Lung microvascular endothelial cell (primary cell): ENCODE measurements at regions not wholly inside any gene's neighbourhood (a gene's known extent, or its start where the extent isn't known, plus 50 kb on each side); places are given as distances from the start of the nearest gene placed in this dataset.
"Not testable (repeated sequence)": the region's sequence is repeated elsewhere in the genome, so short reads cannot be mapped to it uniquely, and the experiment has no call there.

Experiments used
- DNase-seq, 2 donors: peaks; one replicate each; pipeline versions ENCODE4 v3.0.0 to v3.0.0-alpha.2; 2010; ENCODE audit warnings: low read depth in 2 of 2

DNA sequence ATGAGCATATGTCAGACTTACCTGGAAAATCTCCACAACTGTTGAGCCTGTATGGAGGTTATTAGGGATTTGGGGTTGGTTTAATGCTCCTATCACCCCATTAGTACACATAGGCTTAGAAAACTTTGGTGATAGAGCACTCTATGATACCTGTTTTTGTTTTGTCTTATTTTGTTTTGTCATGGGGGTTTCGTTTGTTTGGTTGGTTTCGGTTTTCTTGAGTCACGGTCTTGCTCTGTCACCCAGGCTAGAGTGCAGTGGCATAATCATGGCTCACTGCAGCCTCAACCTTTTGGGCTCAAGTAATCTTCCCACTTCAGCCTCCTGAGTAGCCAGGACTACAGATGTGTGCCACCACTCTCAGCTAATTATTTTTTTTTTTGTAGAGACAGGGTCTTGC lies 70.0 kb downstream of the MZT1 start:
- no peak for DNase-seq

DNA sequence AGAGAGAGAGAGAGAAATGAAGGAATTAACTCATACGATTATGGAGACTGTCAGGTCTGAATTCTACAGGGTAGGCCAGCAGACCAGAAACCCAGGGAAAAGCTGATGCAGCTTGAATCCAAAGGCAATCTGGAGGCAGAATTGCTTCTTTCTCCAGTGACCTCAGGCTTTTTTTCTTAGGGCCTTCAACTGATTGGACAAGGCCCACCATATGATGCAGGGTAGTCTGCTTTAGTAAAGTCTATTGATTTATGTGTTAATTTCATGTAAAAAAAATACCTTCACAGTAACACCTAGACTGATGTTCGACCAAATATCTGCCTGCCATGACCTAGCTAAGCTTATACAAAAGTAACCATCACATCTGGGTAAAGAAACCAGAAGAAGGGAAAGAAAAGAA lies 71.1 kb downstream of the MZT1 start:
- no peak for DNase-seq

DNA sequence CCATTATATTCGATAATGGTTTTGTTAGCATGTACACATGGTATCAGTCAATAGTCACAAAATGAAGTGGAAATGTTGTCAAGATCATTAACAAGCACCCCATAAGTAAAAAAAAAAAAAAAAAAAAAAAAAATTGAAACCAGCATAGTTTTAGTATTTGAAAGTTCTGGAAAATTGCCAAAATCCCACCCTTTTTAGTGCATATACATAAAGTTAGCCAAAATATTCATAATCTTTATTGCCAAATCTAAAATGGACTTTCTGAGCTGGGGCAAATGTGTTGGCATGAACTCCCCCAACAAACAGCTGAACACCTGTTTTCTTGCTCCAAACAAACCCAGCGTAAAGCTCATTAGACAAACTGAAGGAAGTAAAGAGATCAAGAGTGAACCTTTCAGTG lies 73.9 kb downstream of the MZT1 start:
- no peak for DNase-seq

GRCh38 chr13:72652681-72653080 lies 74.7 kb downstream of the MZT1 start:
- DNase-seq = peak; percentile 61 to 87

DNA sequence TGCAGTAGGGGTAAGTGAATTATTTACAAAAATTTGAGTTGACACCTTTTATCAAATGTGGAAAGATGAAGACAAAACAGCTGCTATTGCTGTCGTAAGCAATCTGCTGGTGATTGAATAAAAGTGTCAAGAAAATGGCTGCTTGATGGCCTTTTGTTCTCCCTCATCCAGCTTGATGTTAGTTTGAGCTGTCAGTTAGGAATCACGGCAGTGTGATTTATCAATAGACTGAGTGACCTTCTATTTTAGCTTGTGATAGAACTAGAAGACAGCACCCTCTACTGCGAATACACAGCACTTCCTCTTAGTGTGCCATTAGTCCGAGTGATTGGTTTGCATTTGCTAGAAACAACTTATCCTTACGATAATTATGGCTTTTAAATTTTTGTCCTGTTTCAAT lies 76.3 kb downstream of the MZT1 start:
- DNase-seq = no peak

DNA sequence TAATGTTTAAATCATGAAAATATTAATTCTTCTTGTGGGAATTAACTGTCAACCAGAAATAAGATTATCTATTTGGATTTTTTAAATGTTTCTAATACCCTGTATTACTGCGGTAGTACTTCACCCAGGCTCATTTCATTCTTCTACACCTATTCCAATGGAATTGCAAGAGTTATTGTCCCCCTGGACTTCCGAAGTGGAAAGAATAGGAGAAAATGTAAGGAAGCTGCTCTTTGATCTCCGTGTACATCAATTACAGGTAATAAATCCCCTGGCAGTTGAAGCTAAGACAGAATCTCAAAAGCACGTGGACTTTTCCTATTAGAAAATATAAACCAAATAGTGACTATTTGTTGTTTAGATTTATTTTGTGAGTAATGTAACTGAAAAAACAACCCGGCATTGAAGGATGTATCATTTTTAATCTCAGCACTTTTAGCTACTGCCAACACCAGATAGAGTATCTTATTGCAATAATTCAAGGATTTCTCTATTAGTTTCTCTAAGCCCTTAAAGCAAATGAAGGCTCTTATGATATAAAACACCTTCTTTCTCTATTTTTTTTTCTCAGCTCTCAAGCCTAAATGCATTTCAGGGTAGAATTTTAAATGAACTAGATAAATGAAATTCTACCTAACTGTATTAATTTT lies 77.3 kb downstream of the MZT1 start:
- DNase-seq = no peak

DNA sequence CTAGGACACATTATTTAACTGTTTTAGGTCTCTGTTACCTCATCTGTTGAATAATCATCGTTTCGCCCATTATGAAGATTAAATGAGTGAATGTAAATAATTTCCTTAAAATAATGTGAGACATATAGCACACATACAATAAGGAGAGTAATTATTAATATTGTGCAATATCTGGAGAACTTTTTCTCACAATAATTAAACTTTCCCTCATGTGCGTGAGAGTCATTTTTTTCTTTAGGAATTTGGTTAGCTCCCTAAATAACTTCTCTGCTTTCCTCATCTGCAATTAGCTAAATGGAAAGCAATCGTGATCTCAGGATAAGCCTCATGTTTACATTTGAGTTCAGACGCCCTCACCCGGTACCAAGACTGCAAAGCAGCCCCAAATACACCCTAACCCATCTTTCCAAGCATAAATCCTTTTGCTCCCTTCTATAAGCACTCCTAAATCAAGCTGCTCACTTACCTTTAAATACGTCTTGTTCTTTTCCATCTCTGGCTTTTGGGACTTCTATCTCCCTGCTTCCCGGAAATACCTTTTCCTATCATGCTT lies 78.8 kb downstream of the MZT1 start:
- no peak for DNase-seq

GRCh38 chr13:72647422-72647821 lies 80.0 kb downstream of the MZT1 start:
- DNase-seq = no peak

GRCh38 chr13:72645521-72645920 lies 81.9 kb downstream of the MZT1 start:
- DNase-seq = no peak

DNA sequence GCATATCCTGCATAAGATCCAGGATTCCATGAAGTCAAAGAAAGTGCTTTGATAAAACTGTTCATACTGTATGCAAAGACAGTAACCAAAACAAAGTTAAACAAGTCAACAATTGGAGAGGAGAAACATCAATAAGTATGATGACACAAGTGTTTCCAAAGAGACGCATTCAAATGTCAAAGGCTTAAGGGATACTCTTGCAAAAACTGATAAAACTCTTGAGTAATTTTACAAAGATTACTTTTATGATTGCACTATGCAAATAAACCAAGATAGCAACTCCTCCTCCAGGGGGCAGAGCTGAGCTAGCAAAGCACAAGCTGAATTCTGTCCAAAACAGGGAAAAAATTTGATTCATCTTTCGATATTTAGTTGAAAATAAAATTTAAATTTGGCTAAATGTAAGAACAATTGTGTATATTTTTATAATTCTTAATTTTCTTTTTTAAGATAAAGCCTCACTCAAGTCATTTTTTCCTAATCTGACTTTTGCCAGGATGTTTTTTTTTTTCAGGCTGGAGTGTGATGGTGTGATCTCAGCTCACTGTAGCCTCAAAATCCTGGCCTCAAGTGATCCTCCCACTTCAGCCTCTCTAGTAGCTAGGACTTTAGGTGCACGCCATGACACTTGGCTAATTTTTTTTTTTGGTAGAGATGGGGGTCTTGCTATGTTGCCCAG lies 84.0 kb downstream of the MZT1 start:
- DNase-seq = peak; percentile 60 to 80

- no peak for DNase-seq
These were observed 88.1 kb downstream of the MZT1 start for GRCh38 chr13:72639377-72639776.

DNA sequence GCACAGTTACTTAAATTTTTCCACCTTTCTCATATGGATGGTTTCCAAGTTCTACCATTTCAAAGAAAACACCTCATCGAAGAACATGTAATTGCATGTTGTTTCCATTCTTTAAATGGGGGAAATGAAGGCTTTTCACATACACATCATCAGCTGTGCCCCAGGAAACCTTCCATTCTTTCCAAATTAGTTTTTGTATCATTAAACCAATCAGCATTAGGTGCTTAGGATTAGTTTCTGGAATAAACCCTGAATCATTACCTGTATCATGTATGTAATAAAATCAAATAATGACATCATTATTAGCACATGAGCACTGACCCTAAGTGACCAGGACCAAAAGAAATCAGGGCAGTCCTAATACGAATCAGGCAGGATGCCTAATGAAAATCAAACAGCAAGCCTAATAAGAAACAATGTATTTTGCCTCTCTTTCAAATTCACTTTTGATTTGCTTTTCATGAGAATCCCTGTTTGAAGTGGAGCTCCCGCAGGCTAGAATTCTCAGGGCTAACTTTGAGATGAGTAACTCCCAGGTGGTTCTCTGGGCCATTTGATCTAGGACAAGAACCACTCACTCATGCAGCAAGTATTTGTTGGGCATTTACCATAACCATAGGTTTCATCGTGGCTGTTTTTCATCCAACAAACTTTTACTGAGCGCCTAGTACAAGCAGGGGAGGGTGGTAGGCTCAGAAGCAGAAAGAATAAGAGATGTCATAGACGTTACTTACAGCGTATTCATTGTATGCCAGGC lies 89.2 kb downstream of the MZT1 start:
- DNase-seq = no peak

DNA sequence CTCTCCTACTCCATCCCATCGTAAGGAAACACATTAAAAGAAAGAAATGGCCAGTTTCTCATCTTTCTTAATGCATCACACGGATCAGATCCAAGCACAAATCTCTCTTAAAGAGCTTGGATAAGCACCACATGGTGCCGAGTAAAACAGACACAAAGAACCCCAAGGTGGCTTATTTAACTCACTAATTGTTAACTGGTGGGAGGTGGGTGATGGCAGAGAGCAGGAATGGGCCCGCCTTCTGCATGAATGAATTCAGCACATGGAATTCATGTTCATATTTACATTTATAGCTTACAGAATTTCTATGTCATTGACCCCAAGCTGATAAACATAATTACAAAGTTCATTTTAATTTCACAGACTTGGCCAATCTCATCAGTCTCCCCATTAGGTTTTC lies 89.9 kb downstream of the MZT1 start:
- DNase-seq = no peak

- no peak for DNase-seq
These were observed 92.6 kb downstream of the MZT1 start for GRCh38 chr13:72634859-72635258.

- DNase-seq = no peak
These were observed 104.9 kb downstream of the MZT1 start for GRCh38 chr13:72622546-72622945.

GRCh38 chr13:72620874-72621273 lies 106.6 kb downstream of the MZT1 start:
- DNase-seq = no peak

DNA sequence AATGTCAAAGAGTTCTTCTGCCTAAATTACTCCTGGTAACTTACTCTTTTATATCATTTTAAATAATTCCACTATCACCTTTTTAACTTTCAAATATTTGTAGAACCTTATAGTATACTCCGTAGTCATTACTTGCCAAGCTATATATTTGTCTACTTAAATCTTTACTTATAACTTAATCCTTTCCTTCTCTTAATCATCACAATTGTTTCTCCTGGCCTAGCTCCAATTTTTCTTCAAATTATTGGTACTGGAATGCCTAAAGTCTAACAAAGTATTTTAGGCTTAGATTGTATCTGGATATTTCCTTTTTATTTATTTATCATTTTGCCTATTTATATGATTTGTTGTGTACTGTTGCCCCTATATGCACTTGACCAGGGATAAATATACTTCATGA lies 109.5 kb downstream of the MZT1 start:
- DNase-seq = no peak

DNA sequence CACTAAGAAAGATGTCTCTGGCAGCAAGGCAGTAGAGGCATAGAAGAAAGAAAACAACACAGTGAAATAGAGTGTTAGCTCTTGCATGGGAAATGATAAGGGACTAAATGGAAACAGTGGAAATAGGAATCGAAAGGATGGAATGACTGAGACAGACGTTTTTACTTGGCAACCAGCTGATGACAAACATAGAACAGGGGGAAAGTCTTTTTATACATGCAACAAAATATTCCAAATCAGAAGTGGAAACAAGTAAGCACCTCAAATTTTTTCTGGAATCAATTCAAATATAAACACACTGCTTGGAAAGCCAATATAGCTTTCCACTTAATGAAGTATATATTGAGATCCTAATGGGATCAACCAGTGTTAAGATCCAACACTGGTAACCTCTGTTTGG lies 110.2 kb downstream of the MZT1 start:
- no peak for DNase-seq

DNA sequence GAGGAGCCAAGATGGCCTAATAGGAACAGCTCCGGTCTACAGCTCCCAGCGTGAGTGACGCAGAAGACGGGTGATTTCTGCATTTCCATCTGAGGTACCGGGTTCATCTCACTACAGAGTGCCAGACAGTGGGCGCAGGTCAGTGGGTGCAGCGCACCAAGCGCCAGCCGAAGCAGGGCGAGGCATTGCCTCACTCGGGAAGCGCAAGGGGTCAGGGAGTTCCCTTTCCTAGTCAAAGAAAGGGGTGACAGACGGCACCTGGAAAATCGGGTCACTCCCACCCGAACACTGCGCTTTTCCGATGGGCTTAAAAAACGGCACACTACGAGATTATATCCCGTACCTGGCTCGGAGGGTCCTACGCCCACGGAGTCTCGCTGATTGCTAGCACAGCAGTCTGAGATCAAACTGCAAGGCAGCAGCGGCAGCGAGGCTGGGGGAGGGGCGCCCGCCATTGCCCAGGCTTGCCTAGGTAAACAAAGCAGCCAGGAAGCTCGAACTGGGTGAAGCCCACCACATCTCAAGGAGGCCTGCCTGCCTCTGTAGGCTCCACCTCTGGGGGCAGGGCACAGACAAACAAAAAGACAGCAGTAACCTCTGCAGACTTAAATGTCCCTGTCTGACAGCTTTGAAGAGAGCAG lies 117.1 kb downstream of the MZT1 start:
- not testable (repeated sequence) for DNase-seq

GRCh38 chr13:72599178-72599743 lies 128.2 kb downstream of the MZT1 start:
- no peak for DNase-seq

- no peak for DNase-seq
These were observed 137.2 kb downstream of the MZT1 start for GRCh38 chr13:72590091-72590740.
